A549 (cell line): ENCODE measurements at regions not wholly inside any gene's neighbourhood (a gene's known extent, or its start where the extent isn't known, plus 50 kb on each side); places are given as distances from the start of the nearest gene placed in this dataset.
A peak's percentile ranks its signal among the peaks of the same experiment; 100 is the strongest.

Experiments used
- ATAC-seq, 2 experiments: fragments of 200-7000 bp in 1 of 2; fragments of >200 bp in 1 of 2; cut with Nextera tagmentation in 1 of 2; cut with Tn5 transposase in 1 of 2; 3 replicates each; pipeline versions ENCODE4 v1.8.0 to v1.9.1; 2018 to 2020; ENCODE audit warnings: mild to moderate bottlenecking in 1 of 2, moderate library complexity in 1 of 2
- CTCF ChIA-PET: fragments of 300-600 bp; sonication (Branson Sonifier 250); formaldehyde crosslinking; extraction: SDS; loops from one replicate; lab custom pipeline; 2021; ENCODE audit warnings: antibody characterized with exemption, inconsistent platforms; lab: Yijun Ruan, JAX
- POLR2A ChIA-PET: fragments of 350-600 bp; formaldehyde crosslinking; extraction: SDS; loops from one replicate; lab custom pipeline; 2021; ENCODE audit warnings: antibody characterized with exemption, inconsistent platforms; lab: Yijun Ruan, JAX
- DNase-seq, 2 experiments: peaks; one replicate each; pipeline versions ENCODE4 v3.0.0 to v3.0.0-alpha.2; 2011 to 2016; ENCODE audit warnings: low read depth in 1 of 2, low spot score in 1 of 2
- FAIRE-seq: peaks from 2 replicates; lab custom pipeline; 2011; peaks lifted over from hg19 to GRCh38; lab: Jason Lieb, UNC
- H3K27ac ChIP-seq, 2 experiments: fragments of >200 bp; sonication (Bioruptor Twin); formaldehyde crosslinking; 3 replicates each; pipeline ENCODE4 v1.5.1; 2016 to 2017
- H3K4me1 ChIP-seq: fragments of >200 bp; sonication (Bioruptor Twin); formaldehyde crosslinking; 3 replicates; pipeline ENCODE4 v1.6.1; 2016
- H3K4me2 ChIP-seq: fragments of >200 bp; sonication (Bioruptor Twin); formaldehyde crosslinking; 3 replicates; pipeline ENCODE4 v1.6.1; 2016
- H3K4me3 ChIP-seq: fragments of >200 bp; sonication (Bioruptor Twin); formaldehyde crosslinking; 3 replicates; pipeline ENCODE4 v1.5.1; 2016
- H3K9me3 ChIP-seq: fragments of >200 bp; sonication (Bioruptor Twin); formaldehyde crosslinking; 3 replicates; pipeline ENCODE4 v1.6.1; 2016
- BHLHE40 ChIP-seq: IDR thresholded peaks from 2 replicates; pipeline ENCODE4 v1.6.1; 2012; ENCODE audit warnings: low read depth, low read length, inconsistent platforms
- CEBPB ChIP-seq, 2 experiments: fragments of >200 bp in 1 of 2; sonication (Bioruptor Twin) in 1 of 2; formaldehyde crosslinking in 1 of 2; IDR thresholded peaks; 2 replicates each; pipeline ENCODE4 v1.6.1; 2012 to 2016
- EHMT2 ChIP-seq: fragments of 200-600 bp; sonication (generic); IDR thresholded peaks from 2 replicates; pipeline ENCODE4 v1.6.1; 2016; ENCODE audit warnings: antibody characterized with exemption, low read depth, mild to moderate bottlenecking, moderate library complexity
- ESRRA ChIP-seq: fragments of 150-350 bp; IDR thresholded peaks from 2 replicates; pipeline ENCODE4 v1.6.1; 2014; ENCODE audit warnings: mild to moderate bottlenecking, low read length, borderline replicate concordance
- FOSB ChIP-seq: fragments of 250-450 bp; sonication (Bioruptor Pico); IDR thresholded peaks from 2 replicates; pipeline ENCODE4 v1.5.0; 2020; ENCODE audit warnings: mild to moderate bottlenecking, moderate library complexity
- FOSL2 ChIP-seq, 2 experiments: fragments of 450-650 bp in 1 of 2; fragments of >200 bp in 1 of 2; sonication (Bioruptor Twin) in 1 of 2; formaldehyde crosslinking; IDR thresholded peaks; 2 replicates each; pipeline versions ENCODE4 v1.5.0 to v1.6.1; 2016 to 2020; ENCODE audit warnings: mild to moderate bottlenecking in 1 of 2, moderate library complexity in 1 of 2
- GATA3 ChIP-seq: IDR thresholded peaks from 2 replicates; pipeline ENCODE4 v1.6.1; 2012; ENCODE audit warnings: borderline replicate concordance
- JUNB ChIP-seq: fragments of >200 bp; sonication (Bioruptor Twin); formaldehyde crosslinking; IDR thresholded peaks from 2 replicates; pipeline ENCODE4 v1.6.1; 2016
- KDM1A ChIP-seq: fragments of 200-600 bp; sonication (generic); IDR thresholded peaks from 2 replicates; pipeline ENCODE4 v1.6.1; 2016; ENCODE audit warnings: low read depth, mild to moderate bottlenecking
- MAFK ChIP-seq: fragments of 450-650 bp; IDR thresholded peaks from 2 replicates; pipeline ENCODE4 v1.6.1; 2014; ENCODE audit not compliant: partially characterized antibody
- MYC ChIP-seq: IDR thresholded peaks from 2 replicates; pipeline ENCODE4 v1.6.1; 2012; ENCODE audit warnings: mild to moderate bottlenecking, inconsistent platforms, low read length, improper control_type of control experiment, borderline replicate concordance
- NR3C1 ChIP-seq: fragments of >200 bp; sonication (Bioruptor Twin); formaldehyde crosslinking; IDR thresholded peaks from 3 replicates; pipeline ENCODE4 v1.6.1; 2017
- PBX3 ChIP-seq: IDR thresholded peaks from 2 replicates; pipeline ENCODE4 v1.6.1; 2012
- POLR2AphosphoS2 ChIP-seq: conservative IDR thresholded peaks from 2 replicates; pipeline ENCODE4 v1.6.1; 2012; ENCODE audit warnings: low read length, improper control_type of control experiment, inconsistent platforms
- RCOR1 ChIP-seq: fragments of 150-350 bp; IDR thresholded peaks from 2 replicates; pipeline ENCODE4 v1.6.1; 2014; ENCODE audit warnings: antibody characterized with exemption, low read length, low read depth
- RFX5 ChIP-seq: fragments of 450-650 bp; IDR thresholded peaks from 2 replicates; pipeline ENCODE4 v1.7.1; 2014; ENCODE audit warnings: antibody characterized with exemption, mild to moderate bottlenecking, moderate library complexity
- SMC3 ChIP-seq: fragments of >200 bp; sonication (Bioruptor Twin); formaldehyde crosslinking; IDR thresholded peaks from 3 replicates; pipeline ENCODE4 v1.6.1; 2018; ENCODE audit warnings: inconsistent platforms
- SREBF2 ChIP-seq: fragments of 450-650 bp; IDR thresholded peaks from 2 replicates; pipeline ENCODE4 v1.6.1; 2014; ENCODE audit warnings: mild to moderate bottlenecking, moderate library complexity
- ZFP36 ChIP-seq: fragments of 450-650 bp; IDR thresholded peaks from 2 replicates; pipeline ENCODE4 v1.6.1; 2014; ENCODE audit warnings: borderline replicate concordance; ENCODE audit not compliant: partially characterized antibody
- WGBS: methylation state at CpG from one replicate; pipeline ENCODE4 v1.1.6; 2017; ENCODE audit errors: missing lambda C conversion rate; 5-methylcytosine and 5-hydroxymethylcytosine counted together
- TF ChIP-seq, protein P1 (sequence below): fragments of 200-600 bp; sonication (generic); IDR thresholded peaks from 2 replicates; pipeline ENCODE4 v1.6.1; 2016; ENCODE audit warnings: antibody characterized with exemption, mild to moderate bottlenecking, moderate library complexity
- TF ChIP-seq, protein P2 (sequence below): fragments of 250-450 bp; sonication (Bioruptor Pico); IDR thresholded peaks from 2 replicates; pipeline ENCODE4 v1.5.0; 2021; ENCODE audit warnings: mild to moderate bottlenecking, moderate library complexity, borderline replicate concordance
- TF ChIP-seq, protein P3 (sequence below): fragments of >200 bp; sonication (Bioruptor Twin); formaldehyde crosslinking; IDR thresholded peaks from 3 replicates; pipeline ENCODE4 v1.6.1; 2016
- TF ChIP-seq, protein P4 (sequence below): fragments of >200 bp; sonication (Bioruptor Twin); formaldehyde crosslinking; IDR thresholded peaks from 2 replicates; pipeline ENCODE4 v1.6.1; 2016
- TF ChIP-seq, protein P5 (sequence below): fragments of 150-350 bp; IDR thresholded peaks from 2 replicates; pipeline ENCODE4 v1.6.1; 2014; ENCODE audit warnings: low read depth, mild to moderate bottlenecking, low read length

GRCh38 chr14:28055008-28055407, 711.6 kb upstream of the FOXG1 start:
- WGBS, result 67% methylated on average over 3 of the region's 3 CpGs
- ATAC-seq, result no peak
- Histone ChIP-seq H3K4me2 (no peak overlapping the region), H3K4me3 (no peak overlapping the region), H3K27ac (no peak overlapping the region), H3K4me1 (no peaks in the 10 kb centered on the region), H3K9me3 (no peaks in the 10 kb centered on the region)
- no peak for DNase-seq
- no peak for TF ChIP-seq FOSB (CRISPR knock-in tag)
- no peak for TF ChIP-seq CEBPB (IDR thresholded peaks at IDR 0.05)
- TF ChIP-seq KDM1A, result no peak
- no peak for TF ChIP-seq MAFK
- no peak for TF ChIP-seq FOSL2 (IDR thresholded peaks at IDR 0.05)
- no peak for TF ChIP-seq FOSL2 (CRISPR knock-in tag; IDR thresholded peaks at IDR 0.05)
- TF ChIP-seq MYC, result no peak
- TF ChIP-seq, protein P1, sequence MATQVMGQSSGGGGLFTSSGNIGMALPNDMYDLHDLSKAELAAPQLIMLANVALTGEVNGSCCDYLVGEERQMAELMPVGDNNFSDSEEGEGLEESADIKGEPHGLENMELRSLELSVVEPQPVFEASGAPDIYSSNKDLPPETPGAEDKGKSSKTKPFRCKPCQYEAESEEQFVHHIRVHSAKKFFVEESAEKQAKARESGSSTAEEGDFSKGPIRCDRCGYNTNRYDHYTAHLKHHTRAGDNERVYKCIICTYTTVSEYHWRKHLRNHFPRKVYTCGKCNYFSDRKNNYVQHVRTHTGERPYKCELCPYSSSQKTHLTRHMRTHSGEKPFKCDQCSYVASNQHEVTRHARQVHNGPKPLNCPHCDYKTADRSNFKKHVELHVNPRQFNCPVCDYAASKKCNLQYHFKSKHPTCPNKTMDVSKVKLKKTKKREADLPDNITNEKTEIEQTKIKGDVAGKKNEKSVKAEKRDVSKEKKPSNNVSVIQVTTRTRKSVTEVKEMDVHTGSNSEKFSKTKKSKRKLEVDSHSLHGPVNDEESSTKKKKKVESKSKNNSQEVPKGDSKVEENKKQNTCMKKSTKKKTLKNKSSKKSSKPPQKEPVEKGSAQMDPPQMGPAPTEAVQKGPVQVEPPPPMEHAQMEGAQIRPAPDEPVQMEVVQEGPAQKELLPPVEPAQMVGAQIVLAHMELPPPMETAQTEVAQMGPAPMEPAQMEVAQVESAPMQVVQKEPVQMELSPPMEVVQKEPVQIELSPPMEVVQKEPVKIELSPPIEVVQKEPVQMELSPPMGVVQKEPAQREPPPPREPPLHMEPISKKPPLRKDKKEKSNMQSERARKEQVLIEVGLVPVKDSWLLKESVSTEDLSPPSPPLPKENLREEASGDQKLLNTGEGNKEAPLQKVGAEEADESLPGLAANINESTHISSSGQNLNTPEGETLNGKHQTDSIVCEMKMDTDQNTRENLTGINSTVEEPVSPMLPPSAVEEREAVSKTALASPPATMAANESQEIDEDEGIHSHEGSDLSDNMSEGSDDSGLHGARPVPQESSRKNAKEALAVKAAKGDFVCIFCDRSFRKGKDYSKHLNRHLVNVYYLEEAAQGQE, result no peak
- TF ChIP-seq GATA3, result no peak
- no peak for TF ChIP-seq ZFP36
- no peak for TF ChIP-seq SREBF2
- TF ChIP-seq EHMT2, result no peak
- no peak for TF ChIP-seq NR3C1
- TF ChIP-seq, protein P2, sequence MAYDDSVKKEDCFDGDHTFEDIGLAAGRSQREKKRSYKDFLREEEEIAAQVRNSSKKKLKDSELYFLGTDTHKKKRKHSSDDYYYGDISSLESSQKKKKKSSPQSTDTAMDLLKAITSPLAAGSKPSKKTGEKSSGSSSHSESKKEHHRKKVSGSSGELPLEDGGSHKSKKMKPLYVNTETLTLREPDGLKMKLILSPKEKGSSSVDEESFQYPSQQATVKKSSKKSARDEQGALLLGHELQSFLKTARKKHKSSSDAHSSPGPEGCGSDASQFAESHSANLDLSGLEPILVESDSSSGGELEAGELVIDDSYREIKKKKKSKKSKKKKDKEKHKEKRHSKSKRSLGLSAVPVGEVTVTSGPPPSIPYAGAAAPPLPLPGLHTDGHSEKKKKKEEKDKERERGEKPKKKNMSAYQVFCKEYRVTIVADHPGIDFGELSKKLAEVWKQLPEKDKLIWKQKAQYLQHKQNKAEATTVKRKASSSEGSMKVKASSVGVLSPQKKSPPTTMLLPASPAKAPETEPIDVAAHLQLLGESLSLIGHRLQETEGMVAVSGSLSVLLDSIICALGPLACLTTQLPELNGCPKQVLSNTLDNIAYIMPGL (CRISPR knock-in tag), result no peak
- TF ChIP-seq RFX5, result no peak
- TF ChIP-seq ESRRA, result no peak
- TF ChIP-seq, protein P3, sequence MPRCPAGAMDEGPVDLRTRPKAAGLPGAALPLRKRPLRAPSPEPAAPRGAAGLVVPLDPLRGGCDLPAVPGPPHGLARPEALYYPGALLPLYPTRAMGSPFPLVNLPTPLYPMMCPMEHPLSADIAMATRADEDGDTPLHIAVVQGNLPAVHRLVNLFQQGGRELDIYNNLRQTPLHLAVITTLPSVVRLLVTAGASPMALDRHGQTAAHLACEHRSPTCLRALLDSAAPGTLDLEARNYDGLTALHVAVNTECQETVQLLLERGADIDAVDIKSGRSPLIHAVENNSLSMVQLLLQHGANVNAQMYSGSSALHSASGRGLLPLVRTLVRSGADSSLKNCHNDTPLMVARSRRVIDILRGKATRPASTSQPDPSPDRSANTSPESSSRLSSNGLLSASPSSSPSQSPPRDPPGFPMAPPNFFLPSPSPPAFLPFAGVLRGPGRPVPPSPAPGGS, result no peak
- TF ChIP-seq POLR2AphosphoS2, result no peak
- TF ChIP-seq JUNB, result no peak
- POLR2A ChIA-PET, result no interaction called here
- FAIRE-seq, result no peak
- CTCF ChIA-PET, result no interaction called here

DNA sequence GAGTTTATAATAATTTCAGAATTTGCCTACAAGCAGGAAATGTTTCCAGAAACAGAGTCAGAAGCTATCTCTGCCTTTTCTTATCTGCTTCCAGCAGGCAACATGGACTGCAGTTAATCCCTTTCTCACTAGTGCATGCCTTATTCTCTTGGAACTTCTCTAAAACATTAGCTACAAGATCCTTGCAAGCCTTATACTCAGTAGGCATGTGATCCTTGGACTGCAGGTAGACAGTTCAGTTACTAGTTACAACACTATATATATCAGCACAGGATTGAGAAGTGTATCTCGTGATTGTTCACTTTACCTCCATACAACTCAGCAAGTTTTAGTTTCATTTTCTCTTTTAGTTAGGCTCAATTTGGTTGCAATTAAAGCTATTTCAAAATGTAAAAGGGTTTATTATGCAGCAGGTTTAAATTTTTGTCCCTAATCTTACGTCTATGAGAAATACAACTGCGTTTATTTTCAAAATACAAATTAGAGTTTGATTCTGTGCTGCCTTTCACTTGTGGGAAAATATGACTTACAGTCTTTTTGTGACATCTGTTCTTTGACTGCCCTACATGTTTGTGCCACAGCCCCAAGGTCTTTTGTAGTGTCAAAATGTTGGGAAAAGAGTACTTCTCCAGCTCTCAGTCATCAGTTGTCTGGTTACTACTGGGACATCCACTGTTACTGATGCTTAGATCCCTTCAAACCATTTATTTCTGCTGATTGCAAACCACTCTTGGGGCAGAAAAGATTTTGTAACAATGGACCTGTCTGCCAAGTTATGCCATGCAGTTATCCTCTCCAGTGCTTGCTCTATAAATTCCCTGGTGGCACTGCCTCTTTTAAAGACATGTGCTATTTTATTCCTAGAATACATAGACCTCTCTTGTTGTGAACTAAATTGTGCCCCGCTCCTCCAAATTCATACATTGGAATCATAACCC, 709.0 kb upstream of the FOXG1 start:
- ChIA-PET POLR2A (no interaction called here), CTCF (no interaction called here)
- Histone ChIP-seq H3K27ac (no peak overlapping the region), H3K4me1 (no peaks in the 10 kb centered on the region), H3K9me3 (no peaks in the 10 kb centered on the region), H3K4me3 (no peak overlapping the region), H3K4me2 (peak overlapping the region; percentile 46)
- TF ChIP-seq GATA3, result no peak
- no peak for TF ChIP-seq SMC3
- TF ChIP-seq RCOR1, result no peak
- TF ChIP-seq, protein P4, sequence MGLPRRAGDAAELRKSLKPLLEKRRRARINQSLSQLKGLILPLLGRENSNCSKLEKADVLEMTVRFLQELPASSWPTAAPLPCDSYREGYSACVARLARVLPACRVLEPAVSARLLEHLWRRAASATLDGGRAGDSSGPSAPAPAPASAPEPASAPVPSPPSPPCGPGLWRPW, result no peak
- no peak for TF ChIP-seq BHLHE40
- TF ChIP-seq, protein P2 (CRISPR knock-in tag), result no peak
- TF ChIP-seq, protein P5, sequence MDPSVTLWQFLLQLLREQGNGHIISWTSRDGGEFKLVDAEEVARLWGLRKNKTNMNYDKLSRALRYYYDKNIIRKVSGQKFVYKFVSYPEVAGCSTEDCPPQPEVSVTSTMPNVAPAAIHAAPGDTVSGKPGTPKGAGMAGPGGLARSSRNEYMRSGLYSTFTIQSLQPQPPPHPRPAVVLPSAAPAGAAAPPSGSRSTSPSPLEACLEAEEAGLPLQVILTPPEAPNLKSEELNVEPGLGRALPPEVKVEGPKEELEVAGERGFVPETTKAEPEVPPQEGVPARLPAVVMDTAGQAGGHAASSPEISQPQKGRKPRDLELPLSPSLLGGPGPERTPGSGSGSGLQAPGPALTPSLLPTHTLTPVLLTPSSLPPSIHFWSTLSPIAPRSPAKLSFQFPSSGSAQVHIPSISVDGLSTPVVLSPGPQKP, result no peak
- no peak for TF ChIP-seq KDM1A
- TF ChIP-seq PBX3, result no peak
- 38% methylated on average over 4 of the region's 4 CpGs for WGBS
- DNase-seq (no peak), FAIRE-seq (no peak), ATAC-seq (no peak)
